CD14-positive monocyte (primary cell): ENCODE measurements at regions not wholly inside any gene's neighbourhood (a gene's known extent, or its start where the extent isn't known, plus 50 kb on each side); places are given as distances from the start of the nearest gene placed in this dataset.

ENCODE experiments used
- DNase-seq, 3 donors: peaks; one replicate each; pipeline ENCODE4 v3.0.0-alpha.2; 2011 to 2022
- H2AFZ ChIP-seq: 2 replicates; pipeline ENCODE4 v1.6.0; 2012; ENCODE audit warnings: mild to moderate bottlenecking, low read depth, low read length, inconsistent platforms; ENCODE audit not compliant: insufficient read depth, poor library complexity, severe bottlenecking
- H3K27ac ChIP-seq, 2 donors: 1 replicate in 1 of 2; 2 replicates in 1 of 2; pipeline ENCODE4 v1.5.1; 2012 to 2013; ENCODE audit warnings: low read length in 2 of 2, control low read depth in 1 of 2, inconsistent platforms in 1 of 2, low read depth in 1 of 2, mild to moderate bottlenecking in 1 of 2
- H3K27me3 ChIP-seq, 2 donors: one replicate each; pipeline versions ENCODE4 v1.6.0 to v1.6.1; 2011 to 2013; ENCODE audit warnings: low read length in 2 of 2; ENCODE audit not compliant: control insufficient read depth in 2 of 2, insufficient read depth in 2 of 2
- H3K36me3 ChIP-seq, 2 donors: replicated peaks in 1 of 2; 1 replicate in 1 of 2; 2 replicates in 1 of 2; pipeline versions ENCODE4 v1.5.1 to v1.6.1; 2012 to 2013; ENCODE audit warnings: low read length in 2 of 2, control low read depth in 1 of 2, inconsistent platforms in 1 of 2, mild to moderate bottlenecking in 1 of 2; ENCODE audit not compliant: insufficient read depth in 2 of 2, control insufficient read depth in 1 of 2
- H3K4me1 ChIP-seq, 2 donors: 1 replicate in 1 of 2; 2 replicates in 1 of 2; pipeline versions ENCODE4 v1.5.1 to v1.6.1; 2012 to 2013; ENCODE audit warnings: low read length in 2 of 2, control low read depth in 1 of 2, inconsistent platforms in 1 of 2, mild to moderate bottlenecking in 1 of 2, moderate library complexity in 1 of 2; ENCODE audit not compliant: insufficient read depth in 2 of 2, control insufficient read depth in 1 of 2
- H3K4me2 ChIP-seq: replicated peaks from 2 replicates; pipeline ENCODE3; 2012; ENCODE audit warnings: low read length, moderate library complexity, mild to moderate bottlenecking; ENCODE audit not compliant: poor library complexity, severe bottlenecking; ENCODE audit errors: extremely low read depth
- H3K4me3 ChIP-seq, 3 experiments: fragments of 200-600 bp in 1 of 3; sonication (generic) in 1 of 3; replicated peaks in 1 of 3; 1 replicate in 2 of 3; 2 replicates in 1 of 3; pipeline ENCODE4 v1.5.1; 2011 to 2013; ENCODE audit warnings: low read length in 3 of 3, mild to moderate bottlenecking in 3 of 3, control low read depth in 2 of 3, low read depth in 2 of 3, inconsistent platforms in 1 of 3, moderate library complexity in 1 of 3
- H3K79me2 ChIP-seq: 2 replicates; pipeline ENCODE4 v1.6.0; 2012; ENCODE audit warnings: mild to moderate bottlenecking, control low read depth, inconsistent platforms, low read length, moderate library complexity; ENCODE audit not compliant: insufficient read depth
- H3K9ac ChIP-seq: 2 replicates; pipeline ENCODE4 v1.6.0; 2017; ENCODE audit warnings: low read length, mild to moderate bottlenecking; ENCODE audit not compliant: insufficient read depth, poor library complexity, severe bottlenecking
- H3K9me3 ChIP-seq, 2 donors: replicated peaks in 1 of 2; 1 replicate in 1 of 2; 2 replicates in 1 of 2; pipeline versions ENCODE4 v1.5.1 to v1.6.1; 2012 to 2013; ENCODE audit warnings: low read length in 2 of 2, control low read depth in 1 of 2; ENCODE audit not compliant: control insufficient read depth in 1 of 2, insufficient read depth in 1 of 2
- H4K20me1 ChIP-seq: 2 replicates; pipeline ENCODE4 v1.6.0; 2012; ENCODE audit warnings: mild to moderate bottlenecking, low read length, control low read depth, moderate library complexity; ENCODE audit not compliant: insufficient read depth
- H3K27ac Mint-ChIP-seq, 7 donors: one replicate each; pipeline ENCODE4 v1.8.0; 2020; ENCODE audit warnings: mild to moderate bottlenecking in 7 of 7, mixed read lengths in 7 of 7, moderate library complexity in 6 of 7, inconsistent platforms in 2 of 7
- H3K27me3 Mint-ChIP-seq, 3 donors: one replicate each; pipeline ENCODE4 v1.8.0; 2021 to 2022; ENCODE audit warnings: low read depth in 3 of 3, mild to moderate bottlenecking in 3 of 3, mixed read lengths in 3 of 3, moderate library complexity in 3 of 3, inconsistent platforms in 1 of 3
- H3K36me3 Mint-ChIP-seq, 2 donors: one replicate each; pipeline ENCODE4 v1.8.0; 2020; ENCODE audit warnings: mixed read lengths in 2 of 2, inconsistent platforms in 1 of 2, mild to moderate bottlenecking in 1 of 2
- H3K4me1 Mint-ChIP-seq: one replicate; pipeline ENCODE4 v1.8.0; 2020; ENCODE audit warnings: mild to moderate bottlenecking, mixed read lengths
- H3K4me3 Mint-ChIP-seq, 2 donors: one replicate each; pipeline ENCODE4 v1.8.0; 2020; ENCODE audit warnings: mild to moderate bottlenecking in 2 of 2, mixed read lengths in 2 of 2, moderate library complexity in 1 of 2
- H3K9me3 Mint-ChIP-seq, 7 donors: one replicate each; pipeline ENCODE4 v1.8.0; 2020 to 2022; ENCODE audit warnings: mixed read lengths in 7 of 7, mild to moderate bottlenecking in 6 of 7, moderate library complexity in 6 of 7, inconsistent platforms in 2 of 7
- WGBS: methylation state at CpG from one replicate; pipeline ENCODE4 v1.1.5; 2013; ENCODE audit warnings: missing lambda C conversion rate; ENCODE audit not compliant: insufficient coverage; 5-methylcytosine and 5-hydroxymethylcytosine counted together
- intact Hi-C, 2 donors: fragments of 100-400 bp; cut with micrococcal nuclease; formaldehyde crosslinking; loops; one replicate each; pipeline versions ENCODE4 v1.15.0 to v1.15.1; 2023
- TF ChIP-seq, protein P1 (sequence below): fragments of 200-600 bp; IDR thresholded peaks from one replicate; pipeline ENCODE4 v1.8.0; 2022; ENCODE audit warnings: antibody characterized with exemption, mild to moderate bottlenecking

DNA sequence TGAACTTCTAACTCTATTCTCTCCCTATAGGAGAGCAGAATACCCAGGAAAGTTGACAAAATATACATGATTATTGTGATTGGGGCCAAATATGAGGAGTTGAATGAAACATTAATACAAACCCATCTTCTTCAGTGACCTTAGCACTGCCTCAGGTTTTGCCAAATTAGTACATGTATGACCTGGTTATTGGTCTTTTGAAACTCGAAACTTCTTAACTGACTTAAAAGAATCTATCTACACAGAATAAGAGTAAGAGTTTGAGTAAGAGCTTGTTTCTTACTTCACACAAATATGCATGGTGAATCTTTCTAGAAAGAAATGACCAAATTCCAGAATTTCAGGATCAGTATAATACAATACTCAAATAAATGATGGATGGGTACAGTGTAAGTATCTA, 213.0 kb upstream of the GK2 start:
- no peaks in the 10 kb centered on the region for H3K27me3 ChIP-seq

DNA sequence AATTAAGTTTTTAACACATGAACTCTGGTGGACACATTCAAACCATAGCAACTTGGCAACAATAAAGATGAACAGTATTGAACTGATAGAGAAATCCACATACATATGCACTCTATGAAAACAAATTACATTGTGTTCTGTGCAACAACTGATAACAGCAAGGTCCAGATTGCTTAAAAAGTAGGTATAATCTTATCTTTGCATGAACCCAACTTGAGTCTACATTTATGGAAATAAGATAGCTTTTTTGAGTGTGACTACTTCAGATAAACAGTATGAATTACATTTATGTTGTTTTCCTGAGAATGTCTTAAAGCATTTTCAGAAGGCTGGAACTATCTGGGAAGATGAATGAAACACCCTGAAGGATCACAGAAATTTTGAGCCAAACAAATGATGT, 212.6 kb upstream of the GK2 start:
- DNase-seq, result no peak
- Histone ChIP-seq H3K27me3 (no peaks in the 10 kb centered on the region), H3K36me3 (no peaks in the 10 kb centered on the region), H4K20me1 (no peaks in the 10 kb centered on the region), H3K4me3 (no peak overlapping the region), H3K4me2 (no peak overlapping the region), H3K79me2 (no peaks in the 10 kb centered on the region), H3K27ac (no peak overlapping the region), H3K9ac (no peak overlapping the region), H3K9me3 (no peaks in the 10 kb centered on the region), H3K4me1 (no peaks in the 10 kb centered on the region), H2AFZ (no peak overlapping the region)
- intact Hi-C loops, result no loop called here
- H3K27me3 Mint-ChIP-seq, result no peaks in the 10 kb centered on the region
- TF ChIP-seq, protein P1, sequence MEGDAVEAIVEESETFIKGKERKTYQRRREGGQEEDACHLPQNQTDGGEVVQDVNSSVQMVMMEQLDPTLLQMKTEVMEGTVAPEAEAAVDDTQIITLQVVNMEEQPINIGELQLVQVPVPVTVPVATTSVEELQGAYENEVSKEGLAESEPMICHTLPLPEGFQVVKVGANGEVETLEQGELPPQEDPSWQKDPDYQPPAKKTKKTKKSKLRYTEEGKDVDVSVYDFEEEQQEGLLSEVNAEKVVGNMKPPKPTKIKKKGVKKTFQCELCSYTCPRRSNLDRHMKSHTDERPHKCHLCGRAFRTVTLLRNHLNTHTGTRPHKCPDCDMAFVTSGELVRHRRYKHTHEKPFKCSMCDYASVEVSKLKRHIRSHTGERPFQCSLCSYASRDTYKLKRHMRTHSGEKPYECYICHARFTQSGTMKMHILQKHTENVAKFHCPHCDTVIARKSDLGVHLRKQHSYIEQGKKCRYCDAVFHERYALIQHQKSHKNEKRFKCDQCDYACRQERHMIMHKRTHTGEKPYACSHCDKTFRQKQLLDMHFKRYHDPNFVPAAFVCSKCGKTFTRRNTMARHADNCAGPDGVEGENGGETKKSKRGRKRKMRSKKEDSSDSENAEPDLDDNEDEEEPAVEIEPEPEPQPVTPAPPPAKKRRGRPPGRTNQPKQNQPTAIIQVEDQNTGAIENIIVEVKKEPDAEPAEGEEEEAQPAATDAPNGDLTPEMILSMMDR, result no peak
- H3K4me3 Mint-ChIP-seq, result no peak overlapping the region
- H3K9me3 Mint-ChIP-seq, result peaks cover 0 to 2% (median 0%) of the 10 kb centered on the region in 7 donors
- peaks cover 3% of the 10 kb centered on the region for H3K4me1 Mint-ChIP-seq
- H3K36me3 Mint-ChIP-seq, result no peaks in the 10 kb centered on the region
- H3K27ac Mint-ChIP-seq, result no peak overlapping the region

More for the DNA sequence above, 213.0 kb upstream of the GK2 start:
- no peak for DNase-seq
- H3K4me2 ChIP-seq, result no peak overlapping the region
- no peak overlapping the region for H3K27ac ChIP-seq
- Mint-ChIP-seq H3K4me1 (peaks cover 7% of the 10 kb centered on the region), H3K27ac (no peak overlapping the region), H3K4me3 (no peak overlapping the region), H3K27me3 (no peaks in the 10 kb centered on the region), H3K36me3 (no peaks in the 10 kb centered on the region), H3K9me3 (peaks cover 0 to 2% (median 0%) of the 10 kb centered on the region in 7 donors)
- H3K79me2 ChIP-seq, result no peaks in the 10 kb centered on the region
- no peaks in the 10 kb centered on the region for H4K20me1 ChIP-seq
- H2AFZ ChIP-seq, result no peak overlapping the region
- H3K4me1 ChIP-seq, result no peaks in the 10 kb centered on the region
- no peak overlapping the region for H3K4me3 ChIP-seq
- intact Hi-C loops, result no loop called here
- TF ChIP-seq, protein P1, result no peak
- WGBS, result no CpG with 5 or more reads among the region's 1 CpG
- no peaks in the 10 kb centered on the region for H3K36me3 ChIP-seq
- no peak overlapping the region for H3K9ac ChIP-seq
- no peaks in the 10 kb centered on the region for H3K9me3 ChIP-seq
